ENCODE measurements at regions not wholly inside any gene's neighbourhood (a gene's known extent, or its start where the extent isn't known, plus 50 kb on each side); places are given as distances from the start of the nearest gene placed in this dataset.

GRCh38 chr3:194275291-194275690 is 75.8 kb downstream of the CPN2 start:
- intact Hi-C loops (cut with DNase I), result no loop called here
- TF ChIP-seq CTCF (IDR thresholded peaks at IDR 0.05), result no peak
- DNase-seq (peak; percentile 17), ATAC-seq (no peak)
- Histone ChIP-seq H3K9me3 (no peaks in the 10 kb centered on the region), H3K27ac (no peak overlapping the region), H3K4me1 (peaks cover 39% of the 10 kb centered on the region), H3K27me3 (ENCODE audit: low read depth) (no peaks in the 10 kb centered on the region), H3K4me3 (no peak overlapping the region), H3K36me3 (no peaks in the 10 kb centered on the region)

- Histone ChIP-seq H3K9me3 (no peaks in the 10 kb centered on the region), H3K27me3 (ENCODE audit: low read depth) (no peaks in the 10 kb centered on the region), H3K36me3 (no peaks in the 10 kb centered on the region), H3K27ac (no peak overlapping the region), H3K4me3 (no peak overlapping the region), H3K4me1 (peaks cover 35% of the 10 kb centered on the region)
- no peak for ATAC-seq
- intact Hi-C loops (cut with DNase I), result no loop called here
- peak; percentile 10 for DNase-seq
- TF ChIP-seq CTCF (IDR thresholded peaks at IDR 0.05), result no peak
Observed at GRCh38 chr3:194275721-194276120, 75.4 kb downstream of the CPN2 start.

GRCh38 chr3:194276768-194277103 is 74.4 kb downstream of the CPN2 start:
- Histone ChIP-seq H3K4me1 (peaks cover 25% of the 10 kb centered on the region), H3K4me3 (no peak overlapping the region), H3K36me3 (no peaks in the 10 kb centered on the region), H3K27ac (no peak overlapping the region), H3K27me3 (ENCODE audit: low read depth) (no peaks in the 10 kb centered on the region), H3K9me3 (no peaks in the 10 kb centered on the region)
- DNase-seq (no peak), ATAC-seq (no peak)
- TF ChIP-seq CTCF (IDR thresholded peaks at IDR 0.05), result no peak
- intact Hi-C loops (cut with DNase I), result no loop called here

DNA sequence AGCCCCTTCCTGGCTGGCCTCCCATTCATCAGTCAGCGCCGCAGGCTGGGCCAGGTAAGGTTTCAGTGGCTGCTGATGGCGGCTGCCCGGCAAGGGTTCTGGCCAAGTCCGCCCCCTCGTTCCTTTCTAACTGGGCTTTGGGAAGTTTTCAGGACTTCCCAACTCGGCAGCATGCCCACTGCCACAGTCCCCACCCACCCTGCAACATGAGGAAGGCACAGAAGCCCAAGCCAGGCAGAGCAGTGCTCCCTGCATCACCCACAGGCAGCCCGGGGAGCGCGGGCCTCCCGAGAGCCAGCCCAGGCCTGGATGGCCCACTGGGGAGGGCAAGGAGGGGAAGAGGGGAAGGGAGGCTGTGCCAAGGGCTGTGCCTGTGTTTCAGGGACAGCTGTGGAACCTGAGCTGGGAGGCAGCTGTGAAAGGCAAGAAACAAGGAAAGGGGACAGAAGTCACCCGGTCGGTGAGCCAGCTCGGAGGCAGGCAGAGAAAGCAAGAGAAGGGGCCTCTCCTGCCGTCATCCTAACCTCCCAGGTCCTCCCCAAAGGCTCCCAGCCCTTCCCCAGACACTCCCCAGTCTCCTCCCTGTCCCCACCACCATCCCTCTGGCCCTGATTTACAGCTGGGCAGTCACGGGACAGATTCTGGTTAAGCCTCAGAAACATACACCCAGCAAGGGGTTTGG is 73.9 kb downstream of the CPN2 start:
- ATAC-seq (peak; percentile 23 to 60), DNase-seq (peak; percentile 50)
- H3K27ac ChIP-seq, result peak overlapping the region; percentile 19
- H3K27me3 ChIP-seq (ENCODE audit: low read depth), result no peaks in the 10 kb centered on the region
- H3K4me1 ChIP-seq, result peaks cover 25% of the 10 kb centered on the region
- TF ChIP-seq CTCF (IDR thresholded peaks at IDR 0.05), result no peak
- intact Hi-C loops (cut with DNase I), result no loop called here
- H3K36me3 ChIP-seq, result no peaks in the 10 kb centered on the region
- H3K9me3 ChIP-seq, result no peaks in the 10 kb centered on the region
- H3K4me3 ChIP-seq, result no peak overlapping the region

GRCh38 chr3:194277786-194278130 is 73.4 kb downstream of the CPN2 start:
- H3K4me3 ChIP-seq, result no peak overlapping the region
- DNase-seq (peak; percentile 44), ATAC-seq (peak in 1 of 2 donors; percentile 27)
- TF ChIP-seq CTCF (IDR thresholded peaks at IDR 0.05), result no peak
- no peaks in the 10 kb centered on the region for H3K27me3 ChIP-seq (ENCODE audit: low read depth)
- no peaks in the 10 kb centered on the region for H3K36me3 ChIP-seq
- peak overlapping the region; percentile 19 for H3K27ac ChIP-seq
- peaks cover 30% of the 10 kb centered on the region for H3K4me1 ChIP-seq
- no peaks in the 10 kb centered on the region for H3K9me3 ChIP-seq
- intact Hi-C loops (cut with DNase I), result no loop called here
